Peyer's patch (tissue), 4 donors: ENCODE measurements at regions not wholly inside any gene's neighbourhood (a gene's known extent, or its start where the extent isn't known, plus 50 kb on each side); places are given as distances from the start of the nearest gene placed in this dataset.
"Not testable (repeated sequence)": the region's sequence is repeated elsewhere in the genome, so short reads cannot be mapped to it uniquely, and the experiment has no call there.

ENCODE experiments used
- DNase-seq, 3 donors: peaks; one replicate each; pipeline ENCODE4 v3.0.0-alpha.2; 2017 to 2019
- H3K27ac ChIP-seq, 4 donors: fragments of 200-600 bp; sonication (generic); one replicate each; pipeline ENCODE4 v1.5.1; 2016 to 2019
- H3K27me3 ChIP-seq, 2 donors: fragments of 200-600 bp; sonication (generic); one replicate each; pipeline ENCODE4 v1.5.1; 2019
- H3K36me3 ChIP-seq, 3 donors: fragments of 200-600 bp; sonication (generic); one replicate each; pipeline ENCODE4 v1.5.1; 2016 to 2019
- H3K4me1 ChIP-seq, 4 donors: fragments of 200-600 bp; sonication (generic); one replicate each; pipeline ENCODE4 v1.5.1; 2016 to 2019
- H3K4me3 ChIP-seq, 4 donors: fragments of 200-600 bp; sonication (generic); 1 replicate in 3 of 4; 2 replicates in 1 of 4; pipeline ENCODE4 v1.5.1; 2016 to 2019; ENCODE audit warnings: mild to moderate bottlenecking in 1 of 4
- H3K9me3 ChIP-seq, 4 donors: fragments of 200-600 bp; sonication (generic); one replicate each; pipeline ENCODE4 v1.5.1; 2016 to 2019; ENCODE audit warnings: mild to moderate bottlenecking in 1 of 4
- CTCF ChIP-seq, 6 experiments: fragments of 450-650 bp in 4 of 6; fragments of 200-600 bp in 2 of 6; sonication (generic) in 1 of 6; IDR thresholded peaks; one replicate each; pipeline ENCODE4 v1.5.1; 2017 to 2019; ENCODE audit warnings: antibody characterized with exemption in 6 of 6, mild to moderate bottlenecking in 3 of 6, moderate library complexity in 1 of 6
- POLR2A ChIP-seq, 2 donors: fragments of 450-650 bp; IDR thresholded peaks; one replicate each; pipeline ENCODE4 v1.5.1; 2017; ENCODE audit warnings: antibody characterized with exemption in 2 of 2, mild to moderate bottlenecking in 2 of 2, moderate library complexity in 2 of 2

- Histone ChIP-seq H3K27ac (no peak overlapping the region), H3K36me3 (no peaks in the 10 kb centered on the region), H3K27me3 (no peaks in the 10 kb centered on the region), H3K9me3 (no peaks in the 10 kb centered on the region), H3K4me1 (peaks cover 0 to 31% (median 0%) of the 10 kb centered on the region in 4 donors), H3K4me3 (no peak overlapping the region)
- no peak for DNase-seq
- TF ChIP-seq CTCF (IDR thresholded peaks at IDR 0.05): no peak
- TF ChIP-seq POLR2A (IDR thresholded peaks at IDR 0.05): no peak
These were observed 117.7 kb upstream of the CIBAR2 start for GRCh38 chr16:85229869-85230462.

- not testable (repeated sequence) for H3K9me3 ChIP-seq, H3K4me3 ChIP-seq, H3K27me3 ChIP-seq, H3K27ac ChIP-seq, H3K36me3 ChIP-seq, DNase-seq
- peaks cover 0 to 40% (median 5%) of the 10 kb centered on the region in 4 donors for H3K4me1 ChIP-seq
These were observed 118.6 kb upstream of the CIBAR2 start for GRCh38 chr16:85230764-85231383.

DNA sequence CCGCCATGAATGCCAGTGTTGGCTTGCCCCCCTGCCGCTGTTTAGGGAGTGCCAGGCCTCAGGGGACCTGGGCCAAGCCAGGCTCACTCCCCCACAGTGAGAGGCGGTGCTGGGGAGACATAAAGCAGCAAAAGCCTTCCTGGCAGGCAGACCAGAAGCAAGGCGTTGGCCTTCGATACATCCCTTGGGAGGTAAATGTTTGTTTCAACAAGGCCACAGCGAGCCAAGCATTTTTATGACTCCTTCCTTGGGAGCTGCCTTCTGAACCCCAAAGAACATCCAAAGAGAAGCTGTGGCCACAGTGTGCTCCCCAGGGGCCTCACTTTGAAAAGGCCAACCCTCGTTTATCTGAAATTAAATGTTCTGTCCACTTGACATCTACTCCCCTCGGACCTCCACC lies 119.7 kb upstream of the CIBAR2 start:
- H3K36me3 ChIP-seq: no peaks in the 10 kb centered on the region
- H3K4me1 ChIP-seq: peaks cover 0 to 46% (median 7%) of the 10 kb centered on the region in 4 donors

GRCh38 chr16:85232369-85233142 lies 120.3 kb upstream of the CIBAR2 start:
- no peak overlapping the region for H3K27ac ChIP-seq
- no peak for DNase-seq
- H3K36me3 ChIP-seq: no peaks in the 10 kb centered on the region
- peaks cover 0 to 46% (median 7%) of the 10 kb centered on the region in 4 donors for H3K4me1 ChIP-seq
- H3K27me3 ChIP-seq: no peaks in the 10 kb centered on the region
- H3K9me3 ChIP-seq: no peaks in the 10 kb centered on the region
- no peak overlapping the region for H3K4me3 ChIP-seq
- TF ChIP-seq CTCF (IDR thresholded peaks at IDR 0.05): no peak
- TF ChIP-seq POLR2A (IDR thresholded peaks at IDR 0.05): no peak

More for the DNA sequence above, 119.7 kb upstream of the CIBAR2 start:
- no peak overlapping the region for H3K4me3 ChIP-seq
- no peaks in the 10 kb centered on the region for H3K9me3 ChIP-seq
- H3K27ac ChIP-seq: no peak overlapping the region
- DNase-seq: no peak
- H3K27me3 ChIP-seq: no peaks in the 10 kb centered on the region
- TF ChIP-seq POLR2A (IDR thresholded peaks at IDR 0.05) (no peak), CTCF (IDR thresholded peaks at IDR 0.05) (no peak)

GRCh38 chr16:85233516-85233915 lies 121.2 kb upstream of the CIBAR2 start:
- Histone ChIP-seq H3K9me3 (no peaks in the 10 kb centered on the region), H3K36me3 (no peaks in the 10 kb centered on the region), H3K27me3 (no peaks in the 10 kb centered on the region), H3K4me3 (no peak overlapping the region), H3K4me1 (peaks cover 0 to 48% (median 7%) of the 10 kb centered on the region in 4 donors), H3K27ac (no peak overlapping the region)
- no peak for TF ChIP-seq CTCF (IDR thresholded peaks at IDR 0.05)
- no peak for TF ChIP-seq POLR2A (IDR thresholded peaks at IDR 0.05)
- no peak for DNase-seq
